HEK293 (cell line): ENCODE measurements at regions not wholly inside any gene's neighbourhood (a gene's known extent, or its start where the extent isn't known, plus 50 kb on each side); places are given as distances from the start of the nearest gene placed in this dataset.

Source experiments
- CTCF ChIA-PET: fragments of 350-600 bp; formaldehyde crosslinking; extraction: SDS; loops from one replicate; lab custom pipeline; 2021; ENCODE audit warnings: antibody characterized with exemption; lab: Yijun Ruan, JAX
- POLR2A ChIA-PET: fragments of 300-600 bp; formaldehyde crosslinking; extraction: SDS; loops from one replicate; lab custom pipeline; 2020; ENCODE audit warnings: antibody characterized with exemption, inconsistent platforms; lab: Yijun Ruan, JAX
- H3K27ac ChIP-seq: fragments of 200-500 bp; sonication (Bioruptor generic); 2 replicates; pipeline ENCODE4 v1.5.1; 2014; ENCODE audit warnings: low read depth, low read length, control low read depth, inconsistent platforms; ENCODE audit errors: extremely low read depth
- H3K36me3 ChIP-seq, 2 experiments: fragments of 200-500 bp in 1 of 2; sonication (Bioruptor generic) in 1 of 2; 1 replicate in 1 of 2; 2 replicates in 1 of 2; pipeline ENCODE4 v1.5.1; 2014 to 2017; ENCODE audit warnings: inconsistent platforms in 2 of 2, low read length in 2 of 2; ENCODE audit not compliant: control insufficient read depth in 2 of 2, insufficient read depth in 1 of 2
- H3K4me1 ChIP-seq: fragments of 200-500 bp; sonication (Bioruptor generic); 2 replicates; pipeline ENCODE4 v1.5.1; 2014; ENCODE audit warnings: mild to moderate bottlenecking, low read length, inconsistent platforms; ENCODE audit not compliant: control insufficient read depth, insufficient read depth
- H3K4me3 ChIP-seq: 2 replicates; pipeline ENCODE4 v1.5.1; 2011; ENCODE audit warnings: low read depth, mild to moderate bottlenecking, control low read depth, low read length, moderate library complexity
- H3K9me3 ChIP-seq: fragments of 200-500 bp; sonication (Bioruptor generic); 2 replicates; pipeline ENCODE4 v1.5.1; 2014; ENCODE audit warnings: low read depth, low read length, inconsistent platforms; ENCODE audit not compliant: control insufficient read depth, insufficient read depth
- GFI1B ChIP-seq: fragments of 450-650 bp; formaldehyde crosslinking; IDR thresholded peaks from 2 replicates; pipeline ENCODE4 v1.5.1; 2016; ENCODE audit warnings: missing biosample characterization, missing genetic modification characterization
- GLIS1 ChIP-seq: fragments of 450-650 bp; formaldehyde crosslinking; IDR thresholded peaks from 2 replicates; pipeline ENCODE4 v1.5.1; 2016; ENCODE audit warnings: missing biosample characterization, missing genetic modification characterization
- GLIS2 ChIP-seq: fragments of 450-650 bp; formaldehyde crosslinking; IDR thresholded peaks from 2 replicates; pipeline ENCODE4 v1.5.1; 2016; ENCODE audit warnings: missing biosample characterization, missing genetic modification characterization
- HOXC10 ChIP-seq: sonication (generic); formaldehyde crosslinking; IDR thresholded peaks from 2 replicates; pipeline ENCODE4 v1.8.1; 2023; ENCODE audit warnings: mild to moderate bottlenecking, missing genetic modification reagents
- IKZF3 ChIP-seq: fragments of 450-650 bp; IDR thresholded peaks from 2 replicates; pipeline ENCODE4 v1.5.0; 2018; ENCODE audit warnings: missing biosample characterization, mild to moderate bottlenecking, missing genetic modification characterization, moderate library complexity
- MZF1 ChIP-seq: fragments of 450-650 bp; formaldehyde crosslinking; IDR thresholded peaks from 2 replicates; pipeline ENCODE4 v1.5.1; 2017; ENCODE audit warnings: missing biosample characterization, missing genetic modification characterization, borderline replicate concordance
- PRDM6 ChIP-seq: fragments of 450-650 bp; formaldehyde crosslinking; IDR thresholded peaks from 2 replicates; pipeline ENCODE4 v1.5.1; 2017; ENCODE audit warnings: missing biosample characterization, missing genetic modification characterization
- TCF7L2 ChIP-seq: IDR thresholded peaks from 2 replicates; pipeline ENCODE4 v1.6.1; 2011; ENCODE audit warnings: low read depth, mild to moderate bottlenecking, inconsistent platforms, low read length, moderate library complexity, borderline replicate concordance
- YY1 ChIP-seq: fragments of 450-650 bp; formaldehyde crosslinking; IDR thresholded peaks from 2 replicates; pipeline ENCODE4 v1.5.1; 2018; ENCODE audit warnings: missing biosample characterization, missing genetic modification characterization
- ZNF266 ChIP-seq: fragments of 450-650 bp; formaldehyde crosslinking; IDR thresholded peaks from 2 replicates; pipeline ENCODE4 v1.5.1; 2016; ENCODE audit warnings: missing biosample characterization, missing genetic modification characterization, low read depth
- ZNF292 ChIP-seq: fragments of 450-650 bp; formaldehyde crosslinking; IDR thresholded peaks from 2 replicates; pipeline ENCODE4 v1.5.1; 2016; ENCODE audit warnings: low read depth, missing biosample characterization, missing genetic modification characterization, borderline replicate concordance
- ZNF362 ChIP-seq: fragments of 450-650 bp; formaldehyde crosslinking; IDR thresholded peaks from 2 replicates; pipeline ENCODE4 v1.5.1; 2016; ENCODE audit warnings: missing biosample characterization, missing genetic modification characterization
- ZNF37A ChIP-seq: fragments of 450-650 bp; IDR thresholded peaks from 2 replicates; pipeline ENCODE4 v1.5.1; 2018; ENCODE audit warnings: missing biosample characterization, missing genetic modification characterization
- ZNF404 ChIP-seq: fragments of 450-650 bp; formaldehyde crosslinking; IDR thresholded peaks from 2 replicates; pipeline ENCODE4 v1.5.1; 2017; ENCODE audit warnings: missing biosample characterization, missing genetic modification characterization
- ZNF513 ChIP-seq: fragments of 450-650 bp; IDR thresholded peaks from 2 replicates; pipeline ENCODE4 v1.5.1; 2018; ENCODE audit warnings: missing biosample characterization, missing genetic modification characterization
- ZNF521 ChIP-seq: fragments of 450-650 bp; formaldehyde crosslinking; IDR thresholded peaks from 2 replicates; pipeline ENCODE4 v1.5.1; 2017; ENCODE audit warnings: missing biosample characterization, mild to moderate bottlenecking, missing genetic modification characterization
- ZNF561 ChIP-seq: fragments of 450-650 bp; IDR thresholded peaks from 2 replicates; pipeline ENCODE4 v1.5.1; 2018; ENCODE audit warnings: missing biosample characterization, missing genetic modification characterization, borderline replicate concordance
- ZNF585B ChIP-seq: fragments of 450-650 bp; formaldehyde crosslinking; IDR thresholded peaks from 2 replicates; pipeline ENCODE4 v1.5.1; 2016; ENCODE audit warnings: missing biosample characterization, missing genetic modification characterization
- ZNF626 ChIP-seq: fragments of 450-650 bp; sonication (Bioruptor Pico); formaldehyde crosslinking; IDR thresholded peaks from 2 replicates; pipeline ENCODE4 v1.5.1; 2018; ENCODE audit warnings: missing biosample characterization, missing genetic modification characterization, inconsistent platforms
- ZNF692 ChIP-seq: fragments of 450-650 bp; formaldehyde crosslinking; IDR thresholded peaks from 2 replicates; pipeline ENCODE4 v1.5.1; 2016; ENCODE audit warnings: missing biosample characterization, missing genetic modification characterization
- ZNF777 ChIP-seq: fragments of 450-650 bp; formaldehyde crosslinking; IDR thresholded peaks from 2 replicates; pipeline ENCODE4 v1.5.1; 2017; ENCODE audit warnings: missing biosample characterization, missing genetic modification characterization, borderline replicate concordance

GRCh38 chr4:25981749-25982148, 67.7 kb downstream of the SMIM20 start:
- H3K9me3 ChIP-seq = no peaks in the 10 kb centered on the region
- TF ChIP-seq PRDM6 (tag by site-specific recombination) (no peak), IKZF3 (tag by site-specific recombination) (no peak), GLIS2 (tag by site-specific recombination) (no peak), ZNF292 (tag by site-specific recombination) (no peak), YY1 (tag by site-specific recombination) (no peak), ZNF777 (tag by site-specific recombination) (no peak), ZNF692 (tag by site-specific recombination) (no peak), GFI1B (tag by site-specific recombination) (no peak)
- ChIA-PET CTCF (interaction anchor here (0.6 to 0.9 kb wide), 2 partner anchors 101 to 349 kb away, joined by 3 to 4 read pairs; no protein-coding TSS in a partner anchor), POLR2A (no interaction called here)
- H3K4me1 ChIP-seq = 0 out of 2 replicates have a peak, but pooled peaks cover 3% of the 10 kb centered on the region
- no peaks in the 10 kb centered on the region for H3K36me3 ChIP-seq
- no peak overlapping the region for H3K27ac ChIP-seq
- no peak overlapping the region for H3K4me3 ChIP-seq

- ChIA-PET CTCF (interaction anchor here (0.5 kb wide), 1 partner anchor 476 kb away, joined by 3 read pairs; no protein-coding TSS in a partner anchor), POLR2A (no interaction called here)
- no peak overlapping the region for H3K27ac ChIP-seq
- H3K9me3 ChIP-seq = no peaks in the 10 kb centered on the region
- no peak overlapping the region for H3K4me3 ChIP-seq
- 0 out of 2 replicates have a peak, but pooled peaks cover 1% of the 10 kb centered on the region for H3K4me1 ChIP-seq
- TF ChIP-seq HOXC10 (no peak), ZNF362 (tag by site-specific recombination) (no peak), ZNF626 (no peak), ZNF37A (tag by site-specific recombination) (no peak), GLIS1 (tag by site-specific recombination) (no peak), ZNF266 (no peak), ZNF513 (tag by site-specific recombination) (no peak), ZNF404 (tag by site-specific recombination) (no peak), MZF1 (tag by site-specific recombination) (no peak), ZNF521 (tag by site-specific recombination) (no peak), TCF7L2 (no peak), ZNF585B (tag by site-specific recombination) (no peak), ZNF561 (no peak)
- H3K36me3 ChIP-seq = no peaks in the 10 kb centered on the region
Observed at GRCh38 chr4:25982962-25983361, 68.9 kb downstream of the SMIM20 start.
